ENCODE measurements at regions not wholly inside any gene's neighbourhood (a gene's known extent, or its start where the extent isn't known, plus 50 kb on each side); places are given as distances from the start of the nearest gene placed in this dataset.

GRCh38 chr3:152547153-152547552 is 278.4 kb downstream of the MBNL1 start:
- H3K4me3 Mint-ChIP-seq (ENCODE audit: unreplicated experiment), result no peak overlapping the region
- no peak for DNase-seq
- no peak for TF ChIP-seq CTCF (IDR thresholded peaks at IDR 0.05; ENCODE audit: partially characterized antibody, unreplicated experiment)
- no peaks in the 10 kb centered on the region for H3K36me3 Mint-ChIP-seq (ENCODE audit: unreplicated experiment)
- H3K27me3 Mint-ChIP-seq (ENCODE audit: unreplicated experiment), result no peaks in the 10 kb centered on the region
- H3K9me3 Mint-ChIP-seq (ENCODE audit: unreplicated experiment), result no peaks in the 10 kb centered on the region
- no peak overlapping the region for H3K27ac Mint-ChIP-seq (ENCODE audit: unreplicated experiment)
- no peaks in the 10 kb centered on the region for H3K4me1 Mint-ChIP-seq (ENCODE audit: low read depth, unreplicated experiment)

- no peaks in the 10 kb centered on the region for H3K36me3 Mint-ChIP-seq (ENCODE audit: unreplicated experiment)
- H3K27me3 Mint-ChIP-seq (ENCODE audit: unreplicated experiment), result no peaks in the 10 kb centered on the region
- no peak overlapping the region for H3K4me3 Mint-ChIP-seq (ENCODE audit: unreplicated experiment)
- no peaks in the 10 kb centered on the region for H3K4me1 Mint-ChIP-seq (ENCODE audit: low read depth, unreplicated experiment)
- H3K27ac Mint-ChIP-seq (ENCODE audit: unreplicated experiment), result no peak overlapping the region
- no peak for DNase-seq
- no peak for TF ChIP-seq CTCF (IDR thresholded peaks at IDR 0.05; ENCODE audit: partially characterized antibody, unreplicated experiment)
- H3K9me3 Mint-ChIP-seq (ENCODE audit: unreplicated experiment), result no peaks in the 10 kb centered on the region
These were observed 280.5 kb downstream of the MBNL1 start for GRCh38 chr3:152549263-152549662.

GRCh38 chr3:152550284-152550683 is 281.6 kb downstream of the MBNL1 start:
- Mint-ChIP-seq H3K4me3 (ENCODE audit: unreplicated experiment) (no peak overlapping the region), H3K27ac (ENCODE audit: unreplicated experiment) (no peak overlapping the region), H3K4me1 (ENCODE audit: low read depth, unreplicated experiment) (no peaks in the 10 kb centered on the region), H3K36me3 (ENCODE audit: unreplicated experiment) (no peaks in the 10 kb centered on the region), H3K9me3 (ENCODE audit: unreplicated experiment) (no peaks in the 10 kb centered on the region), H3K27me3 (ENCODE audit: unreplicated experiment) (no peaks in the 10 kb centered on the region)
- DNase-seq, result no peak
- no peak for TF ChIP-seq CTCF (IDR thresholded peaks at IDR 0.05; ENCODE audit: partially characterized antibody, unreplicated experiment)

- H3K27me3 Mint-ChIP-seq (ENCODE audit: unreplicated experiment), result no peaks in the 10 kb centered on the region
- DNase-seq, result no peak
- H3K9me3 Mint-ChIP-seq (ENCODE audit: unreplicated experiment), result peaks cover 6% of the 10 kb centered on the region
- H3K4me3 Mint-ChIP-seq (ENCODE audit: unreplicated experiment), result no peak overlapping the region
- no peak overlapping the region for H3K27ac Mint-ChIP-seq (ENCODE audit: unreplicated experiment)
- no peaks in the 10 kb centered on the region for H3K36me3 Mint-ChIP-seq (ENCODE audit: unreplicated experiment)
- TF ChIP-seq CTCF (IDR thresholded peaks at IDR 0.05; ENCODE audit: partially characterized antibody, unreplicated experiment), result no peak
- no peaks in the 10 kb centered on the region for H3K4me1 Mint-ChIP-seq (ENCODE audit: low read depth, unreplicated experiment)
These were observed 280.0 kb upstream of the P2RY1 start for GRCh38 chr3:152554980-152555379.

GRCh38 chr3:152555666-152556291 is 279.2 kb upstream of the P2RY1 start:
- Mint-ChIP-seq H3K4me3 (ENCODE audit: unreplicated experiment) (no peak overlapping the region), H3K27me3 (ENCODE audit: unreplicated experiment) (no peaks in the 10 kb centered on the region), H3K9me3 (ENCODE audit: unreplicated experiment) (peaks cover 6% of the 10 kb centered on the region), H3K4me1 (ENCODE audit: low read depth, unreplicated experiment) (no peaks in the 10 kb centered on the region), H3K36me3 (ENCODE audit: unreplicated experiment) (no peaks in the 10 kb centered on the region), H3K27ac (ENCODE audit: unreplicated experiment) (no peak overlapping the region)
- no peak for DNase-seq
- no peak for TF ChIP-seq CTCF (IDR thresholded peaks at IDR 0.05; ENCODE audit: partially characterized antibody, unreplicated experiment)

All from glutamatergic neuron (in vitro differentiated cells).